HG03571 (cell line): ENCODE measurements at regions not wholly inside any gene's neighbourhood (a gene's known extent, or its start where the extent isn't known, plus 50 kb on each side); places are given as distances from the start of the nearest gene placed in this dataset.
A peak's percentile ranks its signal among the peaks of the same experiment; 100 is the strongest.
"Not testable (repeated sequence)": the region's sequence is repeated elsewhere in the genome, so short reads cannot be mapped to it uniquely, and the experiment has no call there.

Experiments
- ATAC-seq: cut with Tn5 transposase; IDR thresholded peaks from one replicate; pipeline ENCODE4 v1.9.1; 2021; ENCODE audit not compliant: unreplicated experiment

DNA sequence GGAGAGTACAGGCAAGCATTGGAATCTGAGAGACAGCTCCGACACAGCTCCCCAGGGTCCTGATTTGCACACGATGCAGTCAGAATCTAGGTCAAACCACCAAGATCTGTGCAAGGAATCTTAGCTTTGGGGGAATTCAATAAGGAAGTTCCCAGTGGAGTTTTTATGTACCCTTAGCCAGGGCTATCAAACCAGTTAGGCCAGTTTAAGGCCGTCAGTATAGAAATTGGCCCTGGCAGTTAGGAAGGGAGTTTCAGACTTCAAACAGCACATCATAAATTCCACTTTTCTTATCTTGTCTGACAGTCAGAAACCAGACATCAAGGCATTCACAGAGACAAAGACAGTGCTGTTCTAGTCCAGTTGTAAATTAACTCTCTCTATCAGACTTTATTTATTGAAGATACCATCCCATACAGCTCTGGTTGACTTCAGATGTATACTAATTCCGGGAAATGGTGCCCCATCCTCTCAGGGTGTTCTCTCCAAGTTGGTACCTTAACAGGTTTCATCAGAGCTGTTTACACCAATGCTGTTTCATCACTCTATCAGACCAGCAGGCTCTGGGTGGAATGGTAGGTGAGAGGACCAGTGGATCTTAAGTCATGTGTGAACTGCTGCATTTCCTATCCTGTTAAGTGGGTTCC is 157.5 kb upstream of the ATF7IP start:
- no peak for ATAC-seq

DNA sequence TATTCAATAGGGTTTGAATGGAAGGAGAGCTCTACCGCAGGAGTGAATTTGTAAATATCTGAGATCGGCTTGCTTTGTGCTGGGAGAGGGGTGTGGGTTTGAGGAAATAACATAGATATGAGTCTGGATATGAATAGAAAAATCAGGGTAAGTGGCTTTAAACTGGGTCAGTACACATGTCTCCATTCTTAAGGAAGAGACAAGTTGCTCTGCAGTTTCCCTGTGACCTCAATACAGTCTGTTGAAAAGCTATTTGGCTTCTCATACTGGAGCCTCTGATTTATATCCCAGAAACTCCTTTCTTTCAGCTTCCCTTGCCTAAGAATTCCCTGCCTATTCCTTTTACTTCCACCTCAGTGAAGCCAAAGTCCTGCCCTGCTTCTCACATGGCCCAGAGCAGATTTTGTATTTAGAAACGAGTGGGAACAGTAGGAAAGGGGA is 153.5 kb upstream of the ATF7IP start:
- ATAC-seq, result no peak

DNA sequence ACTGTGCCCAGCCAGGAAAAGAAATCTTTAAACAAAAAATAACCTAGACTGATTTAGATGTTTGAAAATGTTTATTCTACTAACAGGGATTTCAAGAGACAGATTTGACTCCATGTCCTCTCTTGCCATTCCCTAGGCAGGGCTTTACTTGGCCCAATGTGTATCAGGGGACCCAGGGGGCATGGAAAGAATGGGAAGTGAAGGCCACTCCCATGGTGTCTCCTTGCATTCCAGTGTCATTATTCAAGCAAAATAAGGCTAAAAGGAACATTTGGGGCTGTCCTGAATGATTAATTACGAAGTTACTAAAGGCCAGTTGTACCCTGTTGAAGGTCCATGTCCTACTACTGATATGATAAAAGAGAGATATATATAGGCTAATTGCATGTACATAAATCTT is 151.9 kb upstream of the ATF7IP start:
- no peak for ATAC-seq

DNA sequence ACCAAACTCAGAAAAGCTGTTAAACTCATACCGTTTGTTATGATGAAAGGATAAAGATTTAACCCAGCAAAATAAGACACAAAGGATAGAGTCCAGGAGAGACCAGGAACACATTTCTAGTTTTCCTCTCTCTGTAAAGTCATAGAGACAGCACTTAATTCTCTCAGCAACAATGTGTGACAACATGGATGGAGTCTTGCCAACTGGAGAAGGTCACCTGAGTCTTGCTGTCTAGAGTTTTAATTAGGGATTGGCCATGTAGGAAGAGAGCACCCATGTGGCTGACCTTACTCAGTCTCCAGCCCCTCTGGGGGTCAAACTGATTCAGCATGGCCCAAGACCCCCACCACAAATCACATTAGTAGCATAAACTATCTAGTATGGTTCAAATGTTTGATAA is 151.0 kb upstream of the ATF7IP start:
- no peak for ATAC-seq

DNA sequence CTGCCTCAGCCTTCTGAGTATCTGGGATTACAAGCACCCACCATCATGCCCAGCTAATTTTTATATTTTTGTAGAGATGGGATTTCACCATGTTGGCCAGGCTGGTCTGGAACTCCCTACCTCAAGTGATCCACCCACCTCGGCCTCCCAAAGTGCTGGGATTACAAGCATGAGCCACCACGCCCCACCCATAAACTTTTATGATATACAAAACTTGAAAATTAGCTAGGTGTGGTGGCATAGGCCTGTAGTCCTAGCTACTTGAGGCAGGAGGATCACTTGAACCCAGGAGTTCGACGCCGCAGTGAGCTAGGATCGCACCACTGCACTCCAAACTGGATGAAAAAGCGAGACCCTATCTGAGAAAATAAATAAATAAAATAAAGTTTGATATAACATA is 149.5 kb upstream of the ATF7IP start:
- ATAC-seq, result not testable (repeated sequence)

DNA sequence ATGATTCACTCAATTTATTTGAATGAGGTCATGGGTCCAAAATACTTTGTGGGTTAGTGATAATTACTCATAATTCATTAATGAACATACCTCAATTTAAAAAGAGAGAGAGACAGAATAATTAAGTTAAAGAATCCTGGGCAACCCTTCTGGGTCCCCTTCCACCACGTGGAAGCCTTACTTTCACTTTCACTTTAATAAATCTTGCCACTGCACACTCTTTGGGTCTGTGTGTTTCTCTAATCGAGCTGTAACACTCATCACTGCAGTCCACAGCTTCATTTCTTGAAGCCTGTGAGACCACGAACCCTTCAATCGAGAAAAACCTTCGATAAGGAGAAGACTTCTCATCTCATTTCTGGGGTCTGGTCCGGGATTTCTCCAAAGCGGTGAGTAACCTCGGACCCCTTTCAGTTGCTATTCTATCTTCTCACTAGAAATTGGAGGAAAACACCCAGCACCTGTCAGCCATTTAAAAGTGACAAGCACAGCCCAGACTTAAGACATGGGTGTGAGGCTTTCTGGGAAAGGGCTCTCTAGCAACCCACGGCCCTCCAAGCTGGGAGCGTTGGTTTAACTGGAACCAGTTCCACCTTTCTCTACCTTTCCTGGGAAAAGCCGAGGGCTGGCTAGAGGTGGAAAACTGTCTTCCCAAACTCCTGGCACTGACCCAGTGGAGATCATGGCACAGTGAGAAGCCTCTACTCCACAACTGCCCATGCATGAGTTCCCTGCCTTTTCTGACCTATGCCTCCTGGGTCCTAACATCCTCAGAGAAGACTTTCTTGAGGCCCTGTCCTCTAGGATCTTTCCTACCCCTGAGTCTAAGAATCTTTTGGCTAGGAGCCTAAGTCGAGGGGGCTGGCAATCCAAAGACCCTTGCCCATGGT is 148.8 kb upstream of the ATF7IP start:
- no peak for ATAC-seq

DNA sequence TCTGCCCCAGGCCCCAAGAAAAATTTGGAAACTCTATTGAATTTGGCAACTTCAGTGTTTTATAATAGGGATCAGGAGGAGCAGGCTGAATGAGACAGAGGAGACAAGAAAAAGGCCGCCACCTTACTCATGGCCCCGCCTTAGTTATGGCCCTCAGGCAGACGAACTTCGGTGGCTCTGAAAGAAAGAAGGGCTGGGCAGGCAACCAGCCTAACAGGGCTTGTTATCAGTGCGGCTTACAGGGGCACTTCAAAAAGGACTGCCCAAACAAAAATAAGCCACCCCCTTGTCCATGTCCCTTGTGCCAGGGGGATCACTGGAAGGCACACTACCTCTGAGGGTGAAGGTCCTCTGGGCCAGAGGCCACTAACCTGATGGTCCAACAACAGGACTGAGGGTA is 146.3 kb upstream of the ATF7IP start:
- ATAC-seq, result no peak

DNA sequence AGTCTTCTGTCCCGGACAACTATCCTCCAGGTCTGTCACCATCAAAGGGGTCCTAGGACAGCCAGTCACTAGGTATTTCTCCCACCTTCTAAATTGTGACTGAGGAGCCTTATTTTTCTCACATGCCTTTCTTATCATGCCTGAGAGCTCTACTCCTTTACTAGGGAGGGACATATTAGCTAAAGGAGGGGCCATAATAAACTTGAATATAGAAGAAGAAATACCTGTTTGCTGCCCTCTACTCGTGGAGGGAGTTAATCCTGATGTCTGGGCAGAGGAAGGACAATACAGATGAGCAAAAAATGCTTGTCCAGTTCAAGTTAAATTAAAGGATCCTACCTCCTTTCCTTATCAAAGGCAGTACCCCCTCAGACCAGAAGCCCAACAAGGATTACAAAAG is 145.8 kb upstream of the ATF7IP start:
- not testable (repeated sequence) for ATAC-seq

DNA sequence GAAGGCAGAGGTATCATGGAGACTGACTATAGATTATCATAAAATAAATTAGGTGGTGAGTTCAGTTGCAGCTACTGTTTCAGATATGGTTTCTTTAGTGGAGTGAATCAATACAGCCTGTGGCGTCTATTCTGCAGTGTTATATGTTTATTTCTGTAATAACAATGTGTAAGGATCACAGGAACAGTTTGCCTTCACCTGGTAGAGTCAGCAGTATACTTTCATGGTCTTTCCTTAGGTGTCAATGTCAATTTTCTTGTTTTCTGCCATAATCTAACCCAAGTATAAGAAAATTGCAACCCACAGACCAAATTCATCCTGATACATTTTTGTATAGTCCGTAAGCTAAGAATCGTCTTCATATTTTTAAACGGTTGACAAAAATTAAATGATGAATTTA is 140.4 kb upstream of the ATF7IP start:
- no peak for ATAC-seq

DNA sequence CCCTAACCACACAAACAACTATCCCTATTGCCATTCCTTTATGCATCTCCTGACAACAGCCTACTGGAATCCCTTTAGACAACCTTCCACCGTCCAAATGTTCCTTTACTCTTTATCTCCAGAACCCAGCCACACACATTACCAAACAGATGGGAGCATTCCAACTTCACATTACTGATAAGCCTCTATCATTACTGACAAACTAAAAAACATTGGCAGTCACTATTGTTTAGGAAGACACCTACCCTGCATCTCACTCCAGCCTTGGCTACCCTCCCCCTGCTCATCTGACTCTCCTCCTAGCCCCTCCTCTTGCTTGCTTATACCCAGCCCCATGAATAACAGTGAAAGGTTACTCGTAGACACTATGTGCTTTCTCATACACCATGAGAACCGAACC is 130.3 kb upstream of the ATF7IP start:
- not testable (repeated sequence) for ATAC-seq

DNA sequence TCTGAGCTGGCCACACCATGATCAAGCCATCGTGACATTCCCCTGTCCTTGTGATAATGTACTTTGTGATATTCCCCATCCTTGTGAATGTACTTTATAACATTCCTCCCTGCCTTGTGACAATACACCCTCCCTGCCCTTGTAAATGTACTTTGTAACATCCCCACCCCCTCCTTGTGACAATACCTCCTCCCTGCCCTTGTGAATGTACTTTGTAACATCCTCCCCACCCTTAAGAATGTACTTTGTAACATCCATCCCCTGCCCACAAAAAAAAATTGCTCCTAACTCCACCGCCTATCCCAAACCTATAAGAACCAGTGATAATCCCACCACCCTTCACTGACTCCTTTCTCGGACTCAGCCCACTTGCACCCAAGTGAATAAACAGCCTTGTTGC is 128.8 kb upstream of the ATF7IP start:
- not testable (repeated sequence) for ATAC-seq

DNA sequence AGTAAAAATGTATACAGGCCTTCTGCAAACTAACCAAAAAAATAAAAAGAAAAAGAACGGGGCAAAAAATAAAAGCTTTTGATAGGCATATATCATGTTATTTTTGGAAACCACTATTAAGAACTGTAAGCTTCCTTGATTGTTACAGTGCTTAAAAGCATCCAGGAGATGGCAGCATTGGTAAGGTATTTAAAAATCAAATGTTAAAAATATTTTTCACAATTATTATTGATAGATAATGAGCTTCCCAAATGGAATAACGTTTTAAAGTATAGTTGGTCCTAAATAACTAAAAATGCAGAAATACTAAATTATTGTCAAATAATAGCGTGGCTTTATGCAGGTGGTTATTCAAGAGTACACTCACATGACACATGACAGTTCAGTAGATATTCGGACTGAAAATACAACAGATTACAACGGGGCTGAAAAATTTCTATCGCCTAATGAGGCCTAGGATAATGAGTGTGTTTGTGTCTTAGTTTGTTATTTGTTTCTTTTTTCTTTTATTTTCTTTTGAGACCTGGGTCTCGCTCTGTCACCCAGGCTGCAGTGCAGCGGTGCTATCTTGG is 127.2 kb upstream of the ATF7IP start:
- ATAC-seq, result no peak

DNA sequence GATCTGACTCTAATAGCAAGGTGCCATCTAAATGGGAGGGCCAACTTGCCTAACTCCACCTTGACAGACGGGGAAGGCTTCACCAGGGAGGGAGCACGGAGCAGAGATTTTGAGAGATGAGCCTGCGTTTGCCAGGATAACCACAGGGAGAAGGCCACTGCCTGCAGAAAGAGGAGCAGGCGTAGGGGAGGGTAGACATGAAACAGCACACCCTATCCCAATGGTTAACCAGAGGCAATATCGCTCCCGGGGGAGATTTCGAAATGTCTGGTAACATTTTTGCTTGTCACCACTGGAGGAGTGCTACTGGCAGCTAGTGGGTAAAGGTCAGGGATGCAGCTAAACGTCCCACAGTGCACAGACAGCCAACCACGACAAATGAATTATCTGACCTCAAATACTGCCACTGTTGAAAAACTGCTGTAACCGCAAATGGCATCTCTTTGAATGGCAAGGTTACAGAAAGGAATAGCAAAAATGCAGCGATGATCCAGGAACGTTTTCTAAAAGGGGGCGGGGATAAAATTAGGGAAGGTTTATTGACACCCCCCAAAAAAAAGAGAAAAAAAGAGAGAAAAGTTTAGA is 126.0 kb upstream of the ATF7IP start:
- peak; percentile 75 for ATAC-seq

DNA sequence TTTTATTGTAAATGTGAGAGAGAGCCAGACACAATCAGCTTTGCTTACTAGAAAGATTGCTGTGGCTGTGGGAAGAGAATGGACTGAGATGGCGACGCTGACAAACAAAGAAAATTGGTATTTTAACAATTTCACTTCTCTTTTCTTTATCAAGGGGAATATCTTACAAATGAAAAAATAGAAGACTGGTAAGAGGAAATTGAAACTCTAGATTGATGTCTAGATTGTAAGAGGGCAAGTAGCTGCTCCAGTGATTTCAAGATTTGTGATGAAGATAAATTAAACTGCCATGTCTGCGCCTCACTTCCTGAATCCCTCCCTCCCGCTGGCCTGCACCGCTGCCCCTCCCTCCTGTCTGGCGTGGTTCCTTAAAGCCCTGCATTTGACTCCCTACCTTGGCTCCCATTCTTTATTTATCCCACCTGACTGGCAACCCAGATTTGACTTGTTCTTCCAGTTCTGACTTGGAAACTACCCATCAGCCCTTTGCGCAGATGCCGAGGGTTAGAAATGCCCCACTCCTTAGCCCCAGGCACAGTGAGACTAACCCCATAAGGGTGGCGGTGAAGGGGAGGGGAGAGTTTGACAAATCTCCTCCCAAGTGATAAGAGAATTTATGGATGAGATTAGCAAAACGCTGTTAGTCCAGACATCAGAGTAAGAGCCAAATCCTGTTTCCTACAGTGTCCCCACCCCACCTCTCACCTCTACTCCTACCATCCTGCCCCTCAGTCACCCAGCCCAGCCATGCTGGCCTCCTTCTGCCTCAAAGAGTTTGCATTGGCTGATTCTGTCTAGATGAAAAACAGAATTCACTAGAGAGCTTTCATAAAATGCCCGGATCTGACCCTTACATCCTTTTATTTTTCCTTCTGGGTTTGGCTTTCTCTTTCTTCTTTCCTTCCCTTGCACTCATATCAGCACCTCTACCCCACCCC is 125.3 kb upstream of the ATF7IP start:
- peak; percentile 54 for ATAC-seq

DNA sequence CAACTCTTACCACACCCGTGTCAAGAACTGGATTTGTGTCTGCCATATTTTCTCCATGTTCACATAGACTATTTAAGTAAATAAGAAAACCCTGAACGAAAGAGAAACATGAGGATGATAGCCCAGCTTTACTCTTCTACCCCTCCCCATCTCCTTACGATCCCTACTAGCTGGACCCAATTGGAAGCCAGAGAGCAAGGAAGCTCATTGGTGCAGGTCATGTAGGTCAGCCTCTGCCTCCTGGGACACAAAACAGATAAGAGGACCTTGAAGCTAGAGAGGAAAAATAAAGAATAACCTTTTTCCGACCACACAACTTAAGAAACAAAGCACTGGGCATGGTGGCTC is 124.6 kb upstream of the ATF7IP start:
- ATAC-seq, result no peak

DNA sequence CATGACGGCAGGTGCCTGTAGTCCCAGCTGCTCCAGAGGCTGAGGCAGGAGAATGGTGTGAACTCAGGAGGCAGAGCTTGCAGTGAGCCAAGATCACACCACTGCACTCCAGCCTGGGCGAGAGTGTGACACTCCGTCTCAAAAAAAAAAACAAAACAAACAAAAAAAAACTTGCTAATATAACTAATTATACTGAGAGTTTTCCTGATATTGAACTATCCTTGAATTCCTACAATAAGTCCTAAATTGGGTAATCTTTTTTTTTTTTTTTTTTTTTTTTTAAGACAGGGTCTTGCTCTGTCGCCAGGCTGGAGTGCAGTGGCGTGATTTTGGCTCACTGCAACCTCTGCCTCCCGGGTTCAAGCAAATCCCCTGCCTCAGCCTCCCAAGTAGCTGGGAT is 122.7 kb upstream of the ATF7IP start:
- ATAC-seq, result not testable (repeated sequence)

DNA sequence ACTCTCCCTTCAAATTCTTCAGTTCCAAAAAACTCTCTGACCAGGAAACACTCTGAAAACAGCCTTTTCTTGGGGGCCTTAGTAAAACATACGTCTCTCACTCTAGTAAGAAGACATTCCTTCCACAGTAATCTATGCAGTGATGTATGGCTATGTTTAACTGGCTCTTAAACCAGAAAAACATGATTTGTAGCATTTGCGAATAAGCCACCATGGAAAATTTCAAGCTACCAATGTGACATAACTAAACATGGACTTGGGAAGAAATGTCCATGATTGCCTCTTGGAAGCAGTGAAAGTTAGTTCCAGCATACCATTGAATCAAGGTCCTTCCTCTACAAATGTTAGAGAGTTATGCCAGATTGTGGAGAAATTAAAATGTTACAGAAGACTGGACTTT is 121.5 kb upstream of the ATF7IP start:
- no peak for ATAC-seq

DNA sequence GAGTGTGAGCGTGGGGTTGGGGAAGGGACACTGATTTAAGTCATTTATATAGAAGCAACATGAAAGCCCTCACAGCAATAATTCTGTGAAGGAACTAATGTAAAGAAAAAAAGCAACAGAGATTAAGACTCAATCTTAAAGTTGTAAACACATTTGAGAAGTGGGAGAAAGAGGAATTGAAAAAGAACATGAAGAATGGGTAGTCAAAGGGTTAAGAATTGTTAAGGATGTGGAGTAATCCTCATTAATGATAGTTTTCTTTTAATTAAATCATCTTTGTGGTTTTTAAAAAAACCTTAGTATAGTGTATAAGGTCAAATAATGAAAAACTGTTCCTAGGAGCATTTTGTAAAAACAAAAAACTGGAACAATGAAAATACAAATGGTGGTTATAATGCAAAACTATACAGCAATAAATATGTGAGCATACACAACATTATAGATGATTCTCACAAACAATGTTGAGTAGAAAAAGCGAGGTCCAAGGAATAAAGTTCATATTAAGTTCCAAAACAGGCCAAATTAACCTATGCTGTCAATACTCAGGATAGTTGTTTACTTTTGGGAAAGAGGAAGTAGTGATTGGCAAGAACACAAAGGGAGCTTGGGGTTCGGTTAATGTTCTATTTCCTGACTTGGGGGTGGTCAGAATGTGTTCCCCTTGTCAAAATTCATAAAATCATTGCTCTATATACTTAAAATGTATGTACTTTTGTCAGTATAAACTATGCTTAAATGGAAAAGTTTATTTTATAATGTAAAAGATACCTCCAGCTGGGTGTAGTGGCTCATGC is 120.4 kb upstream of the ATF7IP start:
- no peak for ATAC-seq

DNA sequence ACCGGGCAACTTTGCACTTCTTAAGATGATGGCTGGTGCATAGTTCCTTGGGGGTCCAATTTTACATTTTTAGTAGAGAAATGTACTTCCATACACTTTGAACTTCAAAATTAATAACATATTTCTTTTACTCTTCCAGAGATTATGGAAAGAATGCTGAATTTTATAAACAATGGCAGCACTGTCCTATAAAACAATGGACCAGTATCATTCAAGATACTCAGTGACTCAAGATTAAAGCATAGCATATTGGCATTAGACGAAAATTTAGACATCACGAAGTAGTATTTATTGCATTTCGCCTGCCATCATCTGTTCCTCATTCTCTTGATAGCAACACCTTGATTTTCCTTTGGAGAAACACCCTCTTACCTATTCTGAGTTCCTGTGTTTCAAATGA is 118.3 kb upstream of the ATF7IP start:
- no peak for ATAC-seq

DNA sequence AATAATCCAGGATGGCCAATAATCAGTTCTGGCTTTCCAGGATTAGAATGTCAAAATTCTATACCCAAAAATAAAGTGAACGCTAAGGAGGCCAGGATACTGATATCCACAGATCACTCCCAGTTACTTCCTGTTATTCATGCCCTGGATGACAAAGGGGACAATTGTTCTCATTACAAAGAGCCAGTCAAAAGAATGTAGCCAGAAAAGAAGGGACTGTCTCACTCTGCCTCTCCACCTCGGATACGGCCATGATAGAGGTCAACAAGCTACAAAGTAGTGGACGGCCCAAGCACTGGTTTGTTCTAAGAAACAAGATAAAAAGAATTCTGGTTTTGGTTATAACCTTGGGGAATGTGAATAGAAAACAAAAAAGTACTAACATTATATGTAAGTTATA is 116.1 kb upstream of the ATF7IP start:
- no peak for ATAC-seq
